ENCODE measurements at regions not wholly inside any gene's neighbourhood (a gene's known extent, or its start where the extent isn't known, plus 50 kb on each side); places are given as distances from the start of the nearest gene placed in this dataset.

DNA sequence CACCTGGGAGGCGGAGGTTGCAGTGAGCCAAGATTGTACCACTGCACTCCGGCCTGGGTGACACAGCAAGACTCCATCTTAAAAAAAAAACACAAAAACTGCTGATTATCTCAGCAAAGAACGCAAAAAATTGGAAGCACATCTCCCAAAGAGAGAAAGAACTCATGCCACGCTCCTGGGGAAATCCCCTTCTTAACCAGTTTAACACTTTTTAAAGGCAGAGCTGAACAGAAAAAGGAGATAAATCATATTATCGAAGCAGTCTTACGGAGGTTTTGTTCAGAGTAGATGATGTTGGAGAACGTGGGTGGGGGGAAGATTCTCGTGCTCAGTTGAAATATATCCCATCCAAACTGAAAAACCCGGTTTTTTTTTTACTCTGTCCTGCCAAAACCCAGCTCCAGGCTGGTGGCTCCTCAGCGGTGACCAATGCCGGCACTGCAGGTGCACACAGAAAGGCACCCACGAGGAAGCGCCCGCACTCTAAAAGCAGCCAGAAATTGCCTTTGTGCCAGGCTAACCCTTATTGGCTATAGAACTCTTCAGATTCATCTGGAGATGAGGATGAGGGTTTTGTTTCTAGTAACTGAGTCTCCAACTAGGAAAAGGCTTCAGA, 100.2 kb upstream of the PARP11 start:
- Mint-ChIP-seq H3K27me3 (ENCODE audit: low read depth in 3 of 3) (peaks cover 2 to 6% (median 2%) of the 10 kb centered on the region in 3 donors), H3K4me3 (no peak overlapping the region), H3K36me3 (no peaks in the 10 kb centered on the region), H3K27ac (no peak overlapping the region), H3K4me1 (peaks cover 6 to 15% of the 10 kb centered on the region in 2 donors), H3K9me3 (no peaks in the 10 kb centered on the region)
- no peak for DNase-seq

DNA sequence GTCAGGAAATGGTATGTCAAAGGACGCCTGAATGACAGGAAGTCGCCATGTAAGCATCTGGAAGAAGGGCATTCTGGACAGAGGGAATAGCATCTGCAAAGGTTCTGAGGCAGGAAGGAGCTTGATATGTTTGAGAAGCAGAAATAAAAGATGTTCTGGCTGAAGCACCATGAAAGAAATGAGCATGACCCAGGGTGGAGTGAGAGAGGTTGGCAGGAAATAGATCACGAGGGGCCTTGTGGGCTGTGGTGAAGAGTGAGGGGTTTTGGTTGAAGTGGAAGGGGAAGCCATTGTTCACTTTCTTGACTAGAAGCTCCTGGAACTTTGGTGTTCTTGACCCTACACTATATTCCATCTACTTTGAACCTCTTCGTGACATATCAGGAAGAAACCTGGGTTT, 99.4 kb upstream of the PARP11 start:
- no peak for DNase-seq
- Mint-ChIP-seq H3K27me3 (ENCODE audit: low read depth in 3 of 3) (peaks cover 2 to 10% (median 2%) of the 10 kb centered on the region in 3 donors), H3K4me1 (peaks cover 6 to 15% of the 10 kb centered on the region in 2 donors), H3K36me3 (no peaks in the 10 kb centered on the region), H3K9me3 (no peaks in the 10 kb centered on the region), H3K4me3 (peak overlapping the region in 1 of 5 donors; percentile 63), H3K27ac (no peak overlapping the region)

DNA sequence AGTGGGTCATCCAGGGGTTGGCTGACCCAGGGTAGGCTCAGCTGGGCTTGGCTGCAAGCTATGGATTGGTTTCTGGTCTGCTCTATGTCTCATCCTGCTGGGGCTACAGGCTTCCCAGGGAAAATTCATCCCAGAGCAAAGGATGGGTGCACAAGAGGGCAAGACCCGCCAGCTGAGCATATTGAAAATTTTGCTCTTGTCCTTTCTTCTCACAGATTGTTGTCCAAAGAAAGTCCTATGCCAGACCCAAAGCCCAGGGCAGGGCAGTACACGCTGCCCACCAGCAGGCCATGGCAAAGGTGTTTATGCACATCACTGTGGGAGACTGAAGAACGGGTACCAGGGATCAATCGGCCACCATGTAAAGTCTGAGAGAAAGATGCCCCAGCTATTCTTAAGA, 95.3 kb upstream of the PARP11 start:
- Mint-ChIP-seq H3K4me3 (no peak overlapping the region), H3K36me3 (no peaks in the 10 kb centered on the region)
- DNase-seq: no peak

DNA sequence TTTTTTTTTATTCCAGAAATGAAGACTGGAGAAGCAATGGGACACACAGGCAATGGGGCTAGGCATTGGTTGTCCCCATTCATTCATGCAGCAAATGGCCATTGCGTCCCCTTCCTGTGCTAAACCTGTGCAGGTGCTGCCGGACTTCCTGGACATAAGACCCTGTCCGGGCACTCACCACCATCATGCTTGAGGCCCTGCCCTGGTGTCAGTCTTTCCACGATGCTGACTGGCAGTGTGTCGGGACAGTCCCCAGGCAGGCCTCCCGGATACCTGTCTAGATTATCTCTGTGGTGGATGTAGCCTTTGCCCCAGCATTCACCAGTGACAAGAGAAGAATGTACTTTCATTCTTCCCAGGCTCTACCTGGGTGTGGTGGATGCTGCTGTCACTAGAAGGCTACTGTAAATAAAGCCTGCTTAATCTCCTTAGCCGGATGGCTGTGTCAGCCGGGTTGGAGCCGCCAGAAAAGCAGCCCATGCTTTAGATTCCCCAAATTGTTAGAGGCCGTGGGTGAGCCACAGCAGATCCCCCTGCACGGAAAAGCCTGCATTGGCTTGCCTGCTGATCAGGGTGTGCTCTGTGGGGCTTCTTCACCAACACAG, 94.5 kb upstream of the PARP11 start:
- Mint-ChIP-seq H3K27ac (no peak overlapping the region), H3K27me3 (ENCODE audit: low read depth in 3 of 3) (peaks cover 0 to 9% (median 2%) of the 10 kb centered on the region in 3 donors), H3K4me1 (peaks cover 5 to 7% of the 10 kb centered on the region in 2 donors), H3K9me3 (no peaks in the 10 kb centered on the region), H3K4me3 (no peak overlapping the region), H3K36me3 (no peaks in the 10 kb centered on the region)
- no peak for DNase-seq

More for the DNA sequence above, 95.3 kb upstream of the PARP11 start:
- Mint-ChIP-seq H3K9me3 (no peaks in the 10 kb centered on the region), H3K27ac (no peak overlapping the region), H3K4me1 (peaks cover 6 to 15% of the 10 kb centered on the region in 2 donors), H3K27me3 (ENCODE audit: low read depth in 3 of 3) (peaks cover 0 to 9% (median 3%) of the 10 kb centered on the region in 3 donors)

DNA sequence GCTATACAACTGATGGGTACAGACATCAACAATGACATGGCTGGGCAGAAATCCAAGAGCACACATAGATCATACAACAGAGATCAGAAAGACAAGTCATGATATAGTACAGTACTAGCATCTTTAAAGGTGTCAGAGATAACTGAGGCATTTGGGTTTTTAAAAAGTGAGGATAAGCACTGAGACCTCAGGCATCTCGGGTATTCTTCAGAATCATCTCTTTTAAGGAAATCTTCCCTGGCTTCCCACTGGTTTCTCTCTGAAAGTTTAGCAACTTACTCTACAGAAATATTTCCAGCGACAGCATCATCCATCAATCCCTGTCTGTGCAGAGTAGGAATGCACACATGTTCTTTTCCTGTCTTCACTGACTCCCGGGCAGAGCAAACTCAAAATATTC, 93.2 kb upstream of the PARP11 start:
- Mint-ChIP-seq H3K27me3 (ENCODE audit: low read depth in 3 of 3) (peaks cover 0 to 7% (median 2%) of the 10 kb centered on the region in 3 donors), H3K4me3 (no peak overlapping the region), H3K4me1 (no peaks in the 10 kb centered on the region), H3K9me3 (no peaks in the 10 kb centered on the region), H3K27ac (no peak overlapping the region), H3K36me3 (no peaks in the 10 kb centered on the region)
- DNase-seq: no peak

DNA sequence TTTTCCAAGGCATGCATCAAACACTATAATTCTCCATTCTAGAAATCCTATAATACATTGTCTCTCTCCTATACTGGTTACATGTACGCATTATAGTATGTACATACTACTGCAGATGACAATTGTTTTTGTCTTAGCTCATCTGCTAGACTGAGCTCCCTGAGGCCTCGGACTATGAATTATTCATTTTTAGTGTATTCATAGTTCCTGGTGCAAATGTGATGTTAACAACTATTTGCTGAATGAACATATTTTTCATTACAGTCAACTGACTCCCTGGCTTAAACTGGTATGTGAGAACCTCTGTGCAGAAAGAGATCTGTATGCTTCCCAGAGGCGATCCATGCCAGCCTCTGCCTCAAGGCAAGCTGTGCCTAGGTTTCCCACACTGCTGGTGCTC, 91.8 kb upstream of the PARP11 start:
- Mint-ChIP-seq H3K36me3 (no peaks in the 10 kb centered on the region), H3K27ac (no peak overlapping the region), H3K4me1 (no peaks in the 10 kb centered on the region), H3K27me3 (ENCODE audit: low read depth in 3 of 3) (peaks cover 0 to 9% (median 2%) of the 10 kb centered on the region in 3 donors), H3K4me3 (no peak overlapping the region), H3K9me3 (no peaks in the 10 kb centered on the region)
- no peak for DNase-seq

DNA sequence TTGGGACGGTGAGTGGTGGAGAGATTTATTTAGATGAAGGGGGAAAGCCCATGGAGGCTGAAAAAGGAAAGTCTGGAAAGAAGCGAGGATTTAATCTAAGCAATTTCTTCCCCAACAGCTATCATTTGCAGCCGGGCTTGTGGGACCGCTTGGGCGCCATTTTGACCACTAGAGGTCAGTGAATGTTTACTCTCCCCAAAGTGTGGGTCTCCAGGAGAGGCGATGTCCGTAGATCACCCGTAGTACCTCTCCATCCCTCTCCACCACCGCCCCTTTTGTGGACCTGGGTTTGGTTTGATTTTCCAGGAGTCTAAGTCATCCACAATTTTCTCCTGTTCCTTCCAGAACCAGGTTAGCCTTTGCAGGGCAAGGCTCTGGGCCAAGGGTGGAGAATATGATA, 91.2 kb upstream of the PARP11 start:
- Mint-ChIP-seq H3K36me3 (no peaks in the 10 kb centered on the region), H3K4me1 (no peaks in the 10 kb centered on the region), H3K4me3 (no peak overlapping the region), H3K27ac (no peak overlapping the region), H3K9me3 (no peaks in the 10 kb centered on the region), H3K27me3 (ENCODE audit: low read depth in 3 of 3) (peaks cover 0 to 9% (median 2%) of the 10 kb centered on the region in 3 donors)
- DNase-seq: no peak

DNA sequence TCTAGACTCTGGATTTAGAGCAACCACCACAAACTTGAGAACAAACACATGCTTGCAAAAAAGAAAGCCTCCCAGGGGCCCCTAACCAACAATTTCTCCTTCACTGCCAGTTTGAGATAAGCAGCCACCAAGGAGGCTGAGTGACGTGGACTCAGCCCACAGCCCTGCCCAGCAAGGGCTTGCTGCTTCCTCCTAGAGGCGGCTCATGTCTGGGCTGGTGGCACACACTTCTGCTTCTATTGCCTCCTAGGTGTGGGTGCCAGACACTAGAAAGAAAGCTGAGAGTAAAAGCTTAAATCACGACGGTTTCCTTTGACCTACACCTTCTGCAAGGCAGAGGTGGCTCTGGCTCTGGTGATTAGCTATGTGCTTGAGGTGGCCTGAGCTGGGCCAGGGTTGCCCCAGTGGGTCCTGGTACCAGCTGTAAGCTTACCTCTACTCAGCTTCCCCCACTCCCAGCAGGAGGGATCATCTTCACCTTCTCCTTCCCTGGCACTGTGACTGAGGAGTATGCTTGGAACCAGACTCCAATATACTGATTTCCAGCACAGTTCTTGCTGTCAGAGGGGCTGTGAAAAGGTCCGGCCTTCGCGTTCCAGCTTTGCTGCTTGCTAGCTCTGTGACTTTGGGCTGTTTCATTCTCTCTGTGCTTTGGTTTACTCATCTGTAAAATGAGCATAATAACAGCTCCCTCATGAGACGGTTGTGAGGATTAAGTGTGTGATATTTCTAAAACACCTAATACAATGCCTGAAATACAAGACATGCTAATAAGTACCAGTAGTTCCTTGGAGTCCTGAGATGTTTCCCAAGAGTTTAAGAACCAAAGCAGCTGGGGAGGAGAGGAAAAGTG, 89.7 kb upstream of the PARP11 start:
- Mint-ChIP-seq H3K27me3 (ENCODE audit: low read depth in 3 of 3) (peaks cover 2 to 4% (median 3%) of the 10 kb centered on the region in 3 donors), H3K4me1 (no peaks in the 10 kb centered on the region), H3K4me3 (no peak overlapping the region), H3K27ac (no peak overlapping the region), H3K9me3 (no peaks in the 10 kb centered on the region), H3K36me3 (no peaks in the 10 kb centered on the region)
- DNase-seq: peak in 1 of 3 donors; percentile 13

DNA sequence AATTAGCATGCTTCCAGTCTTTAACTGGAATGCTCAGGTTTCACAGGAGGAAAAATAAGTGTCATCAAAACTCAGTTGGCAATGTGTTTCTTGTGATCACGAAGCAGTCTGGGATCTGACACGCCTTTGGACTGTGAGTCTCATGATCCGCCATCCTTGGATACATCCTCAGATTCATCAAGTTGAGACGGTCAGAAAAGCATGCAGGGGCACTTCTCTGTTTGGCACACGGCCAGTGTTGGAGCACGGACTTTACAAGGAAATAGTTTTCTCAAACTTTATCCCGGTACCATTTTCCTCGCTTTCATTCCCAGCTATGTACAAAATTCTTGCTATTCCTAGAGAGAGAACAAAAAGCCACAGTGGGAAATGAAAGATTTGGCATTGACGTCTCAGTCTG, 88.4 kb upstream of the PARP11 start:
- H3K36me3 Mint-ChIP-seq: no peaks in the 10 kb centered on the region
- H3K27ac Mint-ChIP-seq: no peak overlapping the region
- H3K9me3 Mint-ChIP-seq: no peaks in the 10 kb centered on the region
- no peak for DNase-seq
- H3K27me3 Mint-ChIP-seq (ENCODE audit: low read depth in 3 of 3): peaks cover 2 to 5% (median 3%) of the 10 kb centered on the region in 3 donors
- no peaks in the 10 kb centered on the region for H3K4me1 Mint-ChIP-seq
- no peak overlapping the region for H3K4me3 Mint-ChIP-seq

DNA sequence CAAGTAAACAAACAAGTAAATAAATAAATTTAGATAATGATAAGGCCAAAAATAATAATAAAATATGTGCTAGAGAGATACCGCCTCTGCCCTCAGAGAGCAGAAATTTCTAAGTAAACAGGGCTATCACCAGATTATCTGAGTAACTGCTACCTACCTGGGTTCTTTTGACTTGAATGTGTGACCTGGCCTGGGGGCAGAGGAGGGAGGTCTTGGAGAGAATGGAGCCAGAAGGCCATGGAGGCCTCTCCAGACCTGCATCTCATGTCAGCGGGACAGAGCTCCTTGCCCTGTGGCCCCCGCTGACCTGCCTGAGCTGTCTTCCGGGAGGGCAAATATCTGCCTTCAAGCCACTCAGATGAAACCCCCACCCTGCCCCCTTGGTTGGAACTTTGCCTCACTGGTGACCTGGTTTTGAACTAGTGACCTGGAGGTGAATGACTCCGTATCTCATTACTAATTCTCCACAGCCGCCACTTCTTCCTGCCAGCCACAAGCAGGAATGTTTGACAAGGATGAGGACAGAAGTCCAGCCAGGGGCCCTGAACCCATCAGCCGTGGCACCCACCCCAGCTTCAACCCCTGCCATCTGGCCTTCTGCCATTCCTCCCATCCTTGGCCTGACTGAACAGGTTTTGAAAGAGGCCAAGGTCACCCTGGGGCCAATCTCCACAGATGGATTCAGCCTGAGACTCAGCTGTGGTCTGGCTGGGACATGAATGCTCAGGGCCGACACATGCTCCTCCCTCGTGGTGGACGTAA, 86.8 kb upstream of the PARP11 start:
- DNase-seq: no peak
- peaks cover 2 to 5% (median 4%) of the 10 kb centered on the region in 3 donors for H3K27me3 Mint-ChIP-seq (ENCODE audit: low read depth in 3 of 3)
- H3K4me3 Mint-ChIP-seq: no peak overlapping the region
- H3K27ac Mint-ChIP-seq: no peak overlapping the region
- no peaks in the 10 kb centered on the region for H3K9me3 Mint-ChIP-seq
- no peaks in the 10 kb centered on the region for H3K4me1 Mint-ChIP-seq
- no peaks in the 10 kb centered on the region for H3K36me3 Mint-ChIP-seq

DNA sequence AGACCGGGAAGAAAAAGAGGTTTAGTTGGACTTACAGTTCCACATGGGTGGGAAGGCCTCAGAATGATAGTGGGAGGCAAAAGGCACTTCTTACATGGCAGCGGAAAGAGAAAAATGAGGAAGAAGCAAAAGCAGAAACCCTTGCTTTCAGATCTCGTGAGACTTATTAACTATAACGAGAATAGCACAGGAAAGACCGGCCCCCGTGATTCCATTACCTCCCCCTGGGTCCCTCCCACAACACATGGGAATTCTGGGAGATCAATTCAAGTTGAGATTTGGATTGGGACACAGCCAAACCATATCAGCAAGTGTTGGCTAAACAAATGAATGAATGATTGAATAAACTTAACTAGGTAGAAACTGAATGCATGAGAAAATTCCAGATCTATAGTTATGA, 85.3 kb upstream of the PARP11 start:
- H3K27me3 Mint-ChIP-seq (ENCODE audit: low read depth in 3 of 3): peaks cover 2 to 5% (median 4%) of the 10 kb centered on the region in 3 donors
- no peak overlapping the region for H3K27ac Mint-ChIP-seq
- H3K36me3 Mint-ChIP-seq: no peaks in the 10 kb centered on the region
- no peaks in the 10 kb centered on the region for H3K9me3 Mint-ChIP-seq
- no peak overlapping the region for H3K4me3 Mint-ChIP-seq
- DNase-seq: no peak
- no peaks in the 10 kb centered on the region for H3K4me1 Mint-ChIP-seq

DNA sequence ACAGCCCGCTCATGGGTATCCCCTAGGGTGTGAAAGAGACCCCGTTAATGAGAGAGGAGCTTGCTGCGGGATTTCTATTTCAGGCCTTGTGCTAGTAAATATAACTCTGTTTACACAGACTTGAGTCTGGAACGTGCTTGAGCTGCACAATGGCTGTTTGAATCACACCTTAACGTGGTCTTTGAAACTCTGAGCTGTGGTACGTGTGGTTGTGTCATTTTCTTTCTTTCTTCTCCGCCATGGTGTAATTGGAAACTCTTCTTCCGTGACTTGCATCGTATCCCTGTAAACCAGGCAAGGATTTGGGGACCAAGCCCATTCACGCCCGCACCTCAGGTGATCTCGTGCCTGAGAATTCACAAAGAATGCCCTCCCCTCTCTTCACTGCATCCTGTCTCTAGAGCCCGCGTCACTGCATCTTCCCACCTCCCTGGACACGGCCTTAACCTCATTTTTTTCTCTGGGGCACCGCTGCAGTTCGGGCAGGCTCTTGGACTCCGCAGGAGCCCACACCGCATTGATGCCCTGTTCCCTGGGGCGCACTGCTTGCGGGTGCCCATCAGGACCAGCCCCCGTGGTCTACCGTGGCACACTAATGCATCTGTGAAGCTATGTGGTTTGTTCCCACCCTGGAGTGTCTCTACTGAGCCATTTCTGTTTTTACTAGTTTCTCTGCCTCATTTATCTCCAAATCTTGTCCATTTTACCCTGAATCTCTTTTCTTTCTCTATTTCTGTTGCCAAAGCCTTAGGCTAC, 78.4 kb upstream of the PARP11 start:
- DNase-seq: no peak
- Mint-ChIP-seq H3K4me1 (peaks cover 0 to 7% of the 10 kb centered on the region in 2 donors), H3K27ac (no peak overlapping the region), H3K9me3 (no peaks in the 10 kb centered on the region), H3K27me3 (ENCODE audit: low read depth in 3 of 3) (peaks cover 0 to 5% (median 3%) of the 10 kb centered on the region in 3 donors), H3K36me3 (no peaks in the 10 kb centered on the region), H3K4me3 (no peak overlapping the region)

DNA sequence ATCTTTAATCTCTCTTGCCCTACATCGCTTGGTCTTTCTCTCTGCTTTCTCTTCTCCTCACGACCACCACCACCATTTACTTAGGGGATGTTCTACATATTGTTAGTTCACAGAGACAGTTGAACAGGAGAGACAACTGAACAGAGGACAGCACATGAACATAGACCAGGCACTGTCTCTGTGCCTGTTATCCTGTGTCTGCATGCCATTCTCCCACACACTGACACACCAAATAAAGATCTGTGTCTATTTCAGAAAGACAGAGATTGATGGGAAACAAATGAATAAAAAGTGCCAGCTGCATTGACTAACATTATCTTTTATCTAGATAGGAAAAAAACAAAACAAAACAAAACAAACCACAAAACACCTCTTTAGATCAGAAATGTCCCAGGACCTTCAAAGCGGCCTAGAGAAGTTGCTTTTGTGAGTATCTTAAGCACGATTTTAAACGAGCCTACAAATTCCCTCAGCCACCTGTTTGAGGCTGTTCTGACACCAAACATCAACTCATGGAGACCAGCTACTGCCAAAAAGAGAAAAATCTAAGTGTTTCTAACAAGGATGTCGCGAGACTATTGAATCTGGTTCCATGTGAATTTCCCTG, 77.6 kb upstream of the PARP11 start:
- no peak for DNase-seq
- Mint-ChIP-seq H3K27me3 (ENCODE audit: low read depth in 3 of 3) (peaks cover 0 to 5% (median 4%) of the 10 kb centered on the region in 3 donors), H3K36me3 (no peaks in the 10 kb centered on the region), H3K4me3 (no peak overlapping the region), H3K9me3 (no peaks in the 10 kb centered on the region), H3K4me1 (peaks cover 0 to 7% of the 10 kb centered on the region in 2 donors), H3K27ac (peak overlapping the region in 1 of 6 donors; percentile 1)

All from immature natural killer cell (primary cell).